H9 (cell line): ENCODE measurements at regions not wholly inside any gene's neighbourhood (a gene's known extent, or its start where the extent isn't known, plus 50 kb on each side); places are given as distances from the start of the nearest gene placed in this dataset.

Experiments
- DNase-seq: peaks from one replicate; pipeline ENCODE4 v3.0.0-alpha.2; 2017
- H2AFZ ChIP-seq: one replicate; pipeline ENCODE4 v1.6.1; 2013; ENCODE audit warnings: mild to moderate bottlenecking, low read length, control low read depth, moderate library complexity
- H2AK5ac ChIP-seq: 2 replicates; pipeline ENCODE4 v1.6.1; 2013; ENCODE audit warnings: low read length, control low read depth, mixed read lengths; ENCODE audit not compliant: insufficient read length
- H2BK120ac ChIP-seq: one replicate; pipeline ENCODE4 v1.6.1; 2013; ENCODE audit warnings: low read depth, mild to moderate bottlenecking, low read length, control low read depth, inconsistent platforms; ENCODE audit not compliant: poor library complexity, severe bottlenecking
- H2BK12ac ChIP-seq: 2 replicates; pipeline ENCODE4 v1.6.1; 2013; ENCODE audit warnings: low read length, control low read depth, mixed read lengths, low read depth; ENCODE audit not compliant: insufficient read length
- H2BK15ac ChIP-seq: 2 replicates; pipeline ENCODE4 v1.6.1; 2013; ENCODE audit warnings: low read depth, low read length, control low read depth
- H2BK20ac ChIP-seq: one replicate; pipeline ENCODE4 v1.6.1; 2013; ENCODE audit warnings: low read depth, mild to moderate bottlenecking, low read length, control low read depth, inconsistent platforms; ENCODE audit not compliant: poor library complexity, severe bottlenecking
- H2BK5ac ChIP-seq: 2 replicates; pipeline ENCODE4 v1.6.1; 2013; ENCODE audit warnings: low read length, control low read depth, mixed read lengths; ENCODE audit not compliant: insufficient read length
- H3K14ac ChIP-seq: 2 replicates; pipeline ENCODE4 v1.6.1; 2013; ENCODE audit warnings: low read length, control low read depth; ENCODE audit not compliant: insufficient read depth
- H3K18ac ChIP-seq: 2 replicates; pipeline ENCODE4 v1.6.1; 2013; ENCODE audit warnings: low read depth, mild to moderate bottlenecking, mixed read lengths, low read length, control low read depth; ENCODE audit not compliant: insufficient read length
- H3K23ac ChIP-seq: 2 replicates; pipeline ENCODE4 v1.6.1; 2013; ENCODE audit warnings: low read length, control low read depth, mixed read lengths, low read depth; ENCODE audit not compliant: insufficient read length
- H3K23me2 ChIP-seq: 2 replicates; pipeline ENCODE4 v1.6.1; 2013; ENCODE audit warnings: low read depth, mild to moderate bottlenecking, mixed read lengths, low read length, control low read depth; ENCODE audit not compliant: insufficient read length, poor library complexity, severe bottlenecking
- H3K27ac ChIP-seq: 2 replicates; pipeline ENCODE4 v1.5.1; 2013; ENCODE audit warnings: low read length, control low read depth, mixed read lengths, low read depth; ENCODE audit not compliant: insufficient read length
- H3K27me3 ChIP-seq: 2 replicates; pipeline ENCODE4 v1.6.1; 2013; ENCODE audit warnings: low read length, control low read depth, inconsistent platforms; ENCODE audit not compliant: insufficient read depth
- H3K4ac ChIP-seq: 2 replicates; pipeline ENCODE4 v1.6.1; 2013; ENCODE audit warnings: low read depth, mild to moderate bottlenecking, control low read depth, inconsistent platforms, low read length, moderate library complexity
- H3K4me1 ChIP-seq: 2 replicates; pipeline ENCODE4 v1.6.1; 2013; ENCODE audit warnings: low read length, control low read depth, inconsistent platforms; ENCODE audit not compliant: insufficient read depth
- H3K4me2 ChIP-seq: 2 replicates; pipeline ENCODE4 v1.6.1; 2013; ENCODE audit warnings: low read length, control low read depth, mixed read lengths; ENCODE audit not compliant: insufficient read length, insufficient read depth
- H3K56ac ChIP-seq: 2 replicates; pipeline ENCODE4 v1.6.1; 2013; ENCODE audit warnings: low read depth, mild to moderate bottlenecking, mixed read lengths, low read length, control low read depth; ENCODE audit not compliant: insufficient read length
- H3K79me1 ChIP-seq: 2 replicates; pipeline ENCODE4 v1.6.1; 2013; ENCODE audit warnings: low read depth, mild to moderate bottlenecking, moderate library complexity, low read length, control low read depth, inconsistent platforms; ENCODE audit not compliant: insufficient read depth, poor library complexity, severe bottlenecking
- H3K79me2 ChIP-seq: 2 replicates; pipeline ENCODE4 v1.6.1; 2013; ENCODE audit warnings: low read length, control low read depth, inconsistent platforms; ENCODE audit not compliant: insufficient read depth
- H3K9ac ChIP-seq: 2 replicates; pipeline ENCODE4 v1.6.1; 2013; ENCODE audit warnings: low read length, control low read depth, mixed read lengths; ENCODE audit not compliant: insufficient read length; ENCODE audit errors: extremely low read depth
- H3K9me3 ChIP-seq: one replicate; pipeline ENCODE4 v1.6.1; 2013; ENCODE audit warnings: low read depth, low read length, inconsistent platforms; ENCODE audit not compliant: control insufficient read depth
- H3T11ph ChIP-seq: one replicate; pipeline ENCODE4 v1.6.1; 2013; ENCODE audit warnings: mild to moderate bottlenecking, low read length, control low read depth, inconsistent platforms
- H4K20me1 ChIP-seq: one replicate; pipeline ENCODE4 v1.6.1; 2013; ENCODE audit not compliant: control insufficient read depth, insufficient read length, insufficient read depth
- H4K5ac ChIP-seq: 2 replicates; pipeline ENCODE4 v1.6.1; 2013; ENCODE audit warnings: low read depth, mild to moderate bottlenecking, mixed read lengths, low read length, control low read depth; ENCODE audit not compliant: insufficient read length
- H4K8ac ChIP-seq: replicated peaks from 2 replicates; pipeline ENCODE4 v1.6.1; 2013; ENCODE audit warnings: low read length, control low read depth, mixed read lengths, low read depth; ENCODE audit not compliant: insufficient read length
- H4K91ac ChIP-seq: 2 replicates; pipeline ENCODE4 v1.6.1; 2013; ENCODE audit warnings: low read depth, mild to moderate bottlenecking, moderate library complexity, mixed read lengths, low read length, control low read depth; ENCODE audit not compliant: insufficient read length
- H3K27ac Mint-ChIP-seq, 3 experiments: 2 replicates in 2 of 3; 3 replicates in 1 of 3; pipeline ENCODE4 v1.8.0; 2020 to 2021; ENCODE audit warnings: mixed read lengths in 3 of 3, mild to moderate bottlenecking in 1 of 3, moderate library complexity in 1 of 3
- H3K27me3 Mint-ChIP-seq: 2 replicates; pipeline ENCODE4 v1.8.0; 2021; ENCODE audit warnings: low read depth, mild to moderate bottlenecking, moderate library complexity, mixed read lengths
- H3K36me3 Mint-ChIP-seq, 3 experiments: 2 replicates in 2 of 3; 3 replicates in 1 of 3; pipeline ENCODE4 v1.8.0; 2020 to 2021; ENCODE audit warnings: low read depth in 3 of 3, mixed read lengths in 3 of 3; ENCODE audit not compliant: insufficient read depth in 1 of 3
- H3K4me1 Mint-ChIP-seq, 2 experiments: 2 replicates each; pipeline ENCODE4 v1.8.0; 2020; ENCODE audit warnings: mixed read lengths in 2 of 2
- H3K4me3 Mint-ChIP-seq, 2 experiments: 2 replicates in 1 of 2; 3 replicates in 1 of 2; pipeline ENCODE4 v1.8.0; 2020 to 2021; ENCODE audit warnings: mild to moderate bottlenecking in 2 of 2, mixed read lengths in 2 of 2, moderate library complexity in 1 of 2
- H3K9me3 Mint-ChIP-seq, 2 experiments: 2 replicates in 1 of 2; 3 replicates in 1 of 2; pipeline ENCODE4 v1.8.0; 2020; ENCODE audit warnings: mild to moderate bottlenecking in 2 of 2, mixed read lengths in 2 of 2, moderate library complexity in 1 of 2
- WGBS: extraction: QIAGEN DNeasy Blood & Tissue Kit; methylation state at CpG from one replicate; pipeline ENCODE4 v1.1.7; 2013; ENCODE audit warnings: missing lambda C conversion rate, low lambda C conversion rate, mixed read lengths; ENCODE audit not compliant: insufficient read length; ENCODE audit errors: extremely low coverage; 5-methylcytosine and 5-hydroxymethylcytosine counted together
- TF ChIP-seq, protein P1 (sequence below): fragments of 200-600 bp; sonication (generic); conservative IDR thresholded peaks from 3 replicates; pipeline ENCODE4 v1.8.0; 2021; ENCODE audit warnings: antibody characterized with exemption, mild to moderate bottlenecking

DNA sequence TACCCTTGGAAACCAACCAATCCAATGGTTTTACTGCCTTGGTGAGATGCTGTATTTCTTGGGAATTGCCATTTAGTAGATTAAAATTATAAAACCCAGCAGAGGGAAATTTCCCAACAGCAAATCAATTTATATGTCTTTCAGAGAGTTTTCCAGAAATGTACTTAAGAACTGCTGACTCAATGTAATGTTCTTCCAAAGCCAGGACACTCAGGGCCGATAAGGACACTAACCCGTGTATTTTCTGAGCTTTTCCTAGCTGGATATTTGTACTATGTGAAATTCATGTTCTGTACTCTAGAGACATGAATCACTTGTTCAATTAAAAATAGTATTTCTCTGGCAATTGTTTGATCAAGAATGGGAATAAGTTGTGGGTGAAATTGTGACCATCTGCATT, 121.4 kb downstream of the KCNJ2 start:
- Histone ChIP-seq H3K56ac (no peak overlapping the region), H3K4ac (no peak overlapping the region), H4K91ac (no peak overlapping the region), H4K20me1 (no peaks in the 10 kb centered on the region), H2AK5ac (no peak overlapping the region), H3K27ac (no peak overlapping the region), H3K9ac (no peak overlapping the region), H3K4me2 (no peak overlapping the region), H2BK12ac (no peak overlapping the region), H2AFZ (no peak overlapping the region), H3K4me1 (no peaks in the 10 kb centered on the region), H3K79me1 (no peaks in the 10 kb centered on the region), H2BK15ac (no peak overlapping the region), H3K79me2 (no peaks in the 10 kb centered on the region), H3K9me3 (no peaks in the 10 kb centered on the region), H2BK5ac (no peak overlapping the region), H4K5ac (no peak overlapping the region), H3K23me2 (no peaks in the 10 kb centered on the region), H3K23ac (no peak overlapping the region), H3K14ac (no peak overlapping the region), H3K18ac (no peak overlapping the region), H2BK120ac (no peak overlapping the region), H4K8ac (no peak overlapping the region), H3K27me3 (no peaks in the 10 kb centered on the region), H2BK20ac (no peak overlapping the region), H3T11ph (no peak overlapping the region)
- DNase-seq = no peak
- TF ChIP-seq, protein P1, sequence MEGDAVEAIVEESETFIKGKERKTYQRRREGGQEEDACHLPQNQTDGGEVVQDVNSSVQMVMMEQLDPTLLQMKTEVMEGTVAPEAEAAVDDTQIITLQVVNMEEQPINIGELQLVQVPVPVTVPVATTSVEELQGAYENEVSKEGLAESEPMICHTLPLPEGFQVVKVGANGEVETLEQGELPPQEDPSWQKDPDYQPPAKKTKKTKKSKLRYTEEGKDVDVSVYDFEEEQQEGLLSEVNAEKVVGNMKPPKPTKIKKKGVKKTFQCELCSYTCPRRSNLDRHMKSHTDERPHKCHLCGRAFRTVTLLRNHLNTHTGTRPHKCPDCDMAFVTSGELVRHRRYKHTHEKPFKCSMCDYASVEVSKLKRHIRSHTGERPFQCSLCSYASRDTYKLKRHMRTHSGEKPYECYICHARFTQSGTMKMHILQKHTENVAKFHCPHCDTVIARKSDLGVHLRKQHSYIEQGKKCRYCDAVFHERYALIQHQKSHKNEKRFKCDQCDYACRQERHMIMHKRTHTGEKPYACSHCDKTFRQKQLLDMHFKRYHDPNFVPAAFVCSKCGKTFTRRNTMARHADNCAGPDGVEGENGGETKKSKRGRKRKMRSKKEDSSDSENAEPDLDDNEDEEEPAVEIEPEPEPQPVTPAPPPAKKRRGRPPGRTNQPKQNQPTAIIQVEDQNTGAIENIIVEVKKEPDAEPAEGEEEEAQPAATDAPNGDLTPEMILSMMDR = no peak
- H3K9me3 Mint-ChIP-seq = peaks cover 7 to 13% of the 10 kb centered on the region in 2 experiments
- peaks cover 0 to 3% (median 2%) of the 10 kb centered on the region in 3 experiments; a peak in 2 of 7 replicates for H3K36me3 Mint-ChIP-seq
- no CpG with 5 or more reads among the region's 2 CpGs for WGBS
- no peak overlapping the region for H3K4me3 Mint-ChIP-seq
- H3K4me1 Mint-ChIP-seq = peaks cover 6 to 7% of the 10 kb centered on the region in 2 experiments; a peak in 2 of 4 replicates
- no peaks in the 10 kb centered on the region for H3K27me3 Mint-ChIP-seq
- no peak overlapping the region for H3K27ac Mint-ChIP-seq
